ENCODE measurements at regions not wholly inside any gene's neighbourhood (a gene's known extent, or its start where the extent isn't known, plus 50 kb on each side); places are given as distances from the start of the nearest gene placed in this dataset.

DNA sequence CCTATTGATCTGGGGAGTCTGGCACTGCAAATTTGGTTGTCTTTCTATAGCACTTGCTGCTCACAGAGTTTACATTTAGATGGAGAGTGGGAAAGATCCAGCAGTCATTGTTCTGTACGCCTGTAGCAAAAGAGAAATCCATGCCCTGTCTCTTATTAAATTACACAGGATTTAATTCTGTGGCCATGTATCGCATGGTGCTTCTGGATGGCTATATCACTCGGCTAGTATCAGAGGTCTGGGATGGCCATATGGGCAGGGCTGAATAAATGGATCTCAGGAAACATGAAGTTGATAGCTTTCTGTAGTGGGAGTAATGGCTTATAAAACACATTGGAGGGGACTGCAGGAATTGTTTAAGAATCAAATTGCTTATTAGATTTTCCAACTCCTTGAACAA is 325.8 kb upstream of the DPH6 start:
- TF ChIP-seq BHLHE40 (IDR thresholded peaks at IDR 0.05; ENCODE audit: borderline replicate concordance in 1 of 2, low read depth in 2 of 2, low read length in 1 of 2), result no peak
- TF ChIP-seq, protein P1, sequence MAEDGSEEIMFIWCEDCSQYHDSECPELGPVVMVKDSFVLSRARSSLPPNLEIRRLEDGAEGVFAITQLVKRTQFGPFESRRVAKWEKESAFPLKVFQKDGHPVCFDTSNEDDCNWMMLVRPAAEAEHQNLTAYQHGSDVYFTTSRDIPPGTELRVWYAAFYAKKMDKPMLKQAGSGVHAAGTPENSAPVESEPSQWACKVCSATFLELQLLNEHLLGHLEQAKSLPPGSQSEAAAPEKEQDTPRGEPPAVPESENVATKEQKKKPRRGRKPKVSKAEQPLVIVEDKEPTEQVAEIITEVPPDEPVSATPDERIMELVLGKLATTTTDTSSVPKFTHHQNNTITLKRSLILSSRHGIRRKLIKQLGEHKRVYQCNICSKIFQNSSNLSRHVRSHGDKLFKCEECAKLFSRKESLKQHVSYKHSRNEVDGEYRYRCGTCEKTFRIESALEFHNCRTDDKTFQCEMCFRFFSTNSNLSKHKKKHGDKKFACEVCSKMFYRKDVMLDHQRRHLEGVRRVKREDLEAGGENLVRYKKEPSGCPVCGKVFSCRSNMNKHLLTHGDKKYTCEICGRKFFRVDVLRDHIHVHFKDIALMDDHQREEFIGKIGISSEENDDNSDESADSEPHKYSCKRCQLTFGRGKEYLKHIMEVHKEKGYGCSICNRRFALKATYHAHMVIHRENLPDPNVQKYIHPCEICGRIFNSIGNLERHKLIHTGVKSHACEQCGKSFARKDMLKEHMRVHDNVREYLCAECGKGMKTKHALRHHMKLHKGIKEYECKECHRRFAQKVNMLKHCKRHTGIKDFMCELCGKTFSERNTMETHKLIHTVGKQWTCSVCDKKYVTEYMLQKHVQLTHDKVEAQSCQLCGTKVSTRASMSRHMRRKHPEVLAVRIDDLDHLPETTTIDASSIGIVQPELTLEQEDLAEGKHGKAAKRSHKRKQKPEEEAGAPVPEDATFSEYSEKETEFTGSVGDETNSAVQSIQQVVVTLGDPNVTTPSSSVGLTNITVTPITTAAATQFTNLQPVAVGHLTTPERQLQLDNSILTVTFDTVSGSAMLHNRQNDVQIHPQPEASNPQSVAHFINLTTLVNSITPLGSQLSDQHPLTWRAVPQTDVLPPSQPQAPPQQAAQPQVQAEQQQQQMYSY (CRISPR knock-in tag; IDR thresholded peaks at IDR 0.05), result no peak
- TF ChIP-seq, protein P2, sequence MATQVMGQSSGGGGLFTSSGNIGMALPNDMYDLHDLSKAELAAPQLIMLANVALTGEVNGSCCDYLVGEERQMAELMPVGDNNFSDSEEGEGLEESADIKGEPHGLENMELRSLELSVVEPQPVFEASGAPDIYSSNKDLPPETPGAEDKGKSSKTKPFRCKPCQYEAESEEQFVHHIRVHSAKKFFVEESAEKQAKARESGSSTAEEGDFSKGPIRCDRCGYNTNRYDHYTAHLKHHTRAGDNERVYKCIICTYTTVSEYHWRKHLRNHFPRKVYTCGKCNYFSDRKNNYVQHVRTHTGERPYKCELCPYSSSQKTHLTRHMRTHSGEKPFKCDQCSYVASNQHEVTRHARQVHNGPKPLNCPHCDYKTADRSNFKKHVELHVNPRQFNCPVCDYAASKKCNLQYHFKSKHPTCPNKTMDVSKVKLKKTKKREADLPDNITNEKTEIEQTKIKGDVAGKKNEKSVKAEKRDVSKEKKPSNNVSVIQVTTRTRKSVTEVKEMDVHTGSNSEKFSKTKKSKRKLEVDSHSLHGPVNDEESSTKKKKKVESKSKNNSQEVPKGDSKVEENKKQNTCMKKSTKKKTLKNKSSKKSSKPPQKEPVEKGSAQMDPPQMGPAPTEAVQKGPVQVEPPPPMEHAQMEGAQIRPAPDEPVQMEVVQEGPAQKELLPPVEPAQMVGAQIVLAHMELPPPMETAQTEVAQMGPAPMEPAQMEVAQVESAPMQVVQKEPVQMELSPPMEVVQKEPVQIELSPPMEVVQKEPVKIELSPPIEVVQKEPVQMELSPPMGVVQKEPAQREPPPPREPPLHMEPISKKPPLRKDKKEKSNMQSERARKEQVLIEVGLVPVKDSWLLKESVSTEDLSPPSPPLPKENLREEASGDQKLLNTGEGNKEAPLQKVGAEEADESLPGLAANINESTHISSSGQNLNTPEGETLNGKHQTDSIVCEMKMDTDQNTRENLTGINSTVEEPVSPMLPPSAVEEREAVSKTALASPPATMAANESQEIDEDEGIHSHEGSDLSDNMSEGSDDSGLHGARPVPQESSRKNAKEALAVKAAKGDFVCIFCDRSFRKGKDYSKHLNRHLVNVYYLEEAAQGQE (IDR thresholded peaks at IDR 0.05; ENCODE audit: low read depth, low read length), result no peak

All from GM12878 (cell line).